IMR-90 (cell line): ENCODE measurements at regions not wholly inside any gene's neighbourhood (a gene's known extent, or its start where the extent isn't known, plus 50 kb on each side); places are given as distances from the start of the nearest gene placed in this dataset.

Experiments used
- ATAC-seq: fragments of 200-7000 bp; cut with Tn5 transposase; 2 replicates; pipeline ENCODE4 v1.9.1; 2020; ENCODE audit warnings: low read depth, mild to moderate bottlenecking, moderate library complexity
- BruUV-seq: library from RNA; stranded (reverse); fragments of 400-500 nt; replicated peaks from 2 replicates; lab custom pipeline; 2021; lab: Mats Ljungman, UMichigan
- CTCF ChIA-PET: fragments of 300-600 bp; formaldehyde crosslinking; extraction: SDS; loops from one replicate; lab custom pipeline; 2021; ENCODE audit warnings: antibody characterized with exemption; lab: Yijun Ruan, JAX
- POLR2A ChIA-PET: fragments of 300-600 bp; sonication (Branson Sonifier 250); formaldehyde crosslinking; loops from one replicate; lab custom pipeline; 2022; ENCODE audit warnings: antibody characterized with exemption; ENCODE audit not compliant: unreplicated experiment; lab: Charles Lee
- DNase-seq: peaks from one replicate; pipeline ENCODE4 v3.0.0; 2013
- H2AFZ ChIP-seq: replicated peaks from 2 replicates; pipeline ENCODE3; 2013; ENCODE audit warnings: low read length, mild to moderate bottlenecking; ENCODE audit not compliant: poor library complexity
- H2AK5ac ChIP-seq: 2 replicates; pipeline ENCODE4 v1.6.1; 2013; ENCODE audit warnings: low read depth, low read length, inconsistent platforms
- H2AK9ac ChIP-seq: replicated peaks from 2 replicates; pipeline ENCODE3; 2013; ENCODE audit warnings: mild to moderate bottlenecking, low read depth, low read length, moderate library complexity; ENCODE audit not compliant: poor library complexity
- H2BK120ac ChIP-seq: 2 replicates; pipeline ENCODE4 v1.6.1; 2013; ENCODE audit warnings: low read depth, low read length, inconsistent platforms
- H2BK15ac ChIP-seq: 3 replicates; pipeline ENCODE4 v1.6.1; 2013; ENCODE audit warnings: low read depth, low read length, inconsistent platforms
- H2BK20ac ChIP-seq: 2 replicates; pipeline ENCODE4 v1.6.1; 2013; ENCODE audit warnings: low read depth, mild to moderate bottlenecking, inconsistent platforms, low read length, moderate library complexity
- H2BK5ac ChIP-seq: 2 replicates; pipeline ENCODE4 v1.6.1; 2013; ENCODE audit warnings: mild to moderate bottlenecking, low read depth, low read length, inconsistent platforms; ENCODE audit not compliant: poor library complexity, severe bottlenecking
- H3K14ac ChIP-seq: replicated peaks from 2 replicates; pipeline ENCODE4 v1.6.1; 2013; ENCODE audit warnings: low read depth, low read length, inconsistent platforms
- H3K18ac ChIP-seq: 2 replicates; pipeline ENCODE4 v1.6.1; 2013; ENCODE audit warnings: low read depth, low read length, control low read depth
- H3K23ac ChIP-seq: 2 replicates; pipeline ENCODE4 v1.6.1; 2013; ENCODE audit warnings: low read depth, low read length, inconsistent platforms
- H3K27ac ChIP-seq: 2 replicates; pipeline ENCODE4 v1.5.1; 2013; ENCODE audit warnings: mild to moderate bottlenecking, control low read depth, low read length; ENCODE audit not compliant: insufficient read depth
- H3K27me3 ChIP-seq: 2 replicates; pipeline ENCODE4 v1.6.1; 2013; ENCODE audit warnings: low read length; ENCODE audit not compliant: control insufficient read depth, insufficient read depth
- H3K36me3 ChIP-seq: 2 replicates; pipeline ENCODE4 v1.6.1; 2013; ENCODE audit warnings: low read length, mixed read lengths; ENCODE audit not compliant: control insufficient read depth, insufficient read depth
- H3K4ac ChIP-seq: 2 replicates; pipeline ENCODE4 v1.6.1; 2013; ENCODE audit warnings: low read depth, low read length, inconsistent platforms
- H3K4me1 ChIP-seq: 2 replicates; pipeline ENCODE4 v1.6.1; 2013; ENCODE audit warnings: low read length, mixed read lengths; ENCODE audit not compliant: control insufficient read depth, insufficient read depth
- H3K4me2 ChIP-seq: 2 replicates; pipeline ENCODE4 v1.6.1; 2013; ENCODE audit warnings: low read depth, mild to moderate bottlenecking, control low read depth, low read length, moderate library complexity
- H3K4me3 ChIP-seq: 2 replicates; pipeline ENCODE4 v1.5.1; 2013; ENCODE audit warnings: low read depth, mild to moderate bottlenecking, control low read depth, low read length, moderate library complexity; ENCODE audit not compliant: insufficient read depth
- H3K56ac ChIP-seq: 2 replicates; pipeline ENCODE4 v1.6.1; 2013; ENCODE audit warnings: low read length, inconsistent platforms; ENCODE audit not compliant: insufficient read depth; ENCODE audit errors: extremely low read depth
- H3K79me1 ChIP-seq, 2 experiments: 2 replicates each; pipeline ENCODE4 v1.6.1; 2013; ENCODE audit warnings: low read length in 2 of 2, inconsistent platforms in 1 of 2, low read depth in 1 of 2
- H3K9ac ChIP-seq: 2 replicates; pipeline ENCODE4 v1.6.1; 2013; ENCODE audit warnings: low read depth, low read length, control low read depth
- H3K9me1 ChIP-seq: 2 replicates; pipeline ENCODE4 v1.6.1; 2013; ENCODE audit warnings: low read length, inconsistent platforms; ENCODE audit not compliant: insufficient read depth
- H3K9me3 ChIP-seq: 2 replicates; pipeline ENCODE4 v1.6.1; 2013; ENCODE audit warnings: low read length; ENCODE audit not compliant: control insufficient read depth, insufficient read depth
- H4K20me1 ChIP-seq: 2 replicates; pipeline ENCODE4 v1.6.1; 2013; ENCODE audit warnings: low read length, inconsistent platforms; ENCODE audit not compliant: insufficient read depth
- H4K5ac ChIP-seq: 2 replicates; pipeline ENCODE4 v1.6.1; 2013; ENCODE audit warnings: mild to moderate bottlenecking, low read depth, low read length, control low read depth
- H4K8ac ChIP-seq, 2 experiments: 2 replicates each; pipeline ENCODE4 v1.6.1; 2013; ENCODE audit warnings: low read depth in 2 of 2, low read length in 2 of 2, control low read depth in 1 of 2, inconsistent platforms in 1 of 2
- H4K91ac ChIP-seq: 2 replicates; pipeline ENCODE4 v1.6.1; 2013; ENCODE audit warnings: low read depth, low read length, inconsistent platforms; ENCODE audit not compliant: insufficient read depth
- CEBPB ChIP-seq: IDR thresholded peaks from 2 replicates; pipeline ENCODE4 v1.6.1; 2012; ENCODE audit warnings: low read depth, low read length, improper control_type of control experiment
- RAD21 ChIP-seq: IDR thresholded peaks from 2 replicates; pipeline ENCODE4 v1.6.1; 2012; ENCODE audit warnings: low read length, improper control_type of control experiment
- RFX5 ChIP-seq: IDR thresholded peaks from 2 replicates; pipeline ENCODE4 v1.8.0; 2012; ENCODE audit warnings: low read depth, mild to moderate bottlenecking, low read length, moderate library complexity
- WGBS, 2 experiments: methylation state at CpG; one replicate each; pipeline versions ENCODE4 v1.1.5 to v1.1.7; 2013; ENCODE audit warnings: missing lambda C conversion rate in 2 of 2; ENCODE audit not compliant: insufficient read length in 1 of 2; ENCODE audit errors: extremely low coverage in 2 of 2; 5-methylcytosine and 5-hydroxymethylcytosine counted together
- dilution Hi-C: fragments of 300-500 bp; cut with HindIII; formaldehyde crosslinking; loops from one replicate; pipeline ENCODE4 v1.14.3; 2018; ENCODE audit warnings: low sequenced_read_pairs; ENCODE audit not compliant: unreplicated experiment
- in situ Hi-C: fragments of 300-500 bp; cut with MboI; formaldehyde crosslinking; loops from 3 replicates; pipeline ENCODE4 v1.14.3; 2019; ENCODE audit warnings: low sequenced_read_pairs, inconsistent platforms, mixed read lengths
- intact Hi-C: fragments of 100-400 bp; cut with micrococcal nuclease; formaldehyde crosslinking; loops from 2 replicates; pipeline ENCODE4 v1.10.0; 2022
- TF ChIP-seq, protein P1 (sequence below): fragments of 150-350 bp; IDR thresholded peaks from 2 replicates; pipeline ENCODE4 v1.6.1; 2017; ENCODE audit warnings: mild to moderate bottlenecking, antibody characterized with exemption, low read length, low read depth

- peak; percentile 38 for TF ChIP-seq RAD21
- TF ChIP-seq RFX5 = no peak
Observed at GRCh38 chr4:27084685-27085361, 224.2 kb downstream of the STIM2 start (continued).

GRCh38 chr4:27085396-27085795 is 224.8 kb downstream of the STIM2 start:
- Histone ChIP-seq H3K4ac (no peak overlapping the region), H4K5ac (no peak overlapping the region), H3K4me1 (no peaks in the 10 kb centered on the region), H3K27me3 (peaks cover 17% of the 10 kb centered on the region), H3K9ac (no peak overlapping the region), H3K23ac (no peak overlapping the region), H4K8ac (no peak overlapping the region), H3K18ac (no peak overlapping the region), H3K9me1 (peaks cover 4% of the 10 kb centered on the region; the same call in 1 of the 2 replicates), H4K91ac (no peak overlapping the region), H3K79me1 (no peaks in the 10 kb centered on the region), H3K4me2 (no peak overlapping the region), H2BK120ac (no peak overlapping the region), H2AK9ac (no peak overlapping the region), H3K14ac (no peak overlapping the region), H2BK20ac (no peak overlapping the region), H3K4me3 (no peak overlapping the region), H2BK5ac (no peak overlapping the region), H2AFZ (no peak overlapping the region), H3K9me3 (no peaks in the 10 kb centered on the region), H2AK5ac (no peak overlapping the region), H3K36me3 (no peaks in the 10 kb centered on the region), H3K27ac (no peak overlapping the region), H2BK15ac (no peak overlapping the region), H3K56ac (no peak overlapping the region), H4K20me1 (no peaks in the 10 kb centered on the region)
- BruUV-seq = no TSS peak
- TF ChIP-seq, protein P1, sequence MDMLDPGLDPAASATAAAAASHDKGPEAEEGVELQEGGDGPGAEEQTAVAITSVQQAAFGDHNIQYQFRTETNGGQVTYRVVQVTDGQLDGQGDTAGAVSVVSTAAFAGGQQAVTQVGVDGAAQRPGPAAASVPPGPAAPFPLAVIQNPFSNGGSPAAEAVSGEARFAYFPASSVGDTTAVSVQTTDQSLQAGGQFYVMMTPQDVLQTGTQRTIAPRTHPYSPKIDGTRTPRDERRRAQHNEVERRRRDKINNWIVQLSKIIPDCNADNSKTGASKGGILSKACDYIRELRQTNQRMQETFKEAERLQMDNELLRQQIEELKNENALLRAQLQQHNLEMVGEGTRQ = no peak
- no peak for TF ChIP-seq CEBPB
- intact Hi-C loops (no loop called here), dilution Hi-C loops (no loop called here), in situ Hi-C loops (no loop called here)
- ATAC-seq (no peak), DNase-seq (no peak)
- WGBS, 2 experiments = 36% methylated on average over 3 of the region's 7 CpGs; no CpG with 5 or more reads in 1 of the 2 experiments
- POLR2A ChIA-PET = no interaction called here
- CTCF ChIA-PET = no interaction called here
